Gastrocnemius medialis (tissue), 4 donors: ENCODE measurements at regions not wholly inside any gene's neighbourhood (a gene's known extent, or its start where the extent isn't known, plus 50 kb on each side); places are given as distances from the start of the nearest gene placed in this dataset.

Experiments
- POLR2A ChIP-seq, 2 donors: fragments of 450-650 bp; IDR thresholded peaks; one replicate each; pipeline ENCODE4 v1.6.1; 2017; ENCODE audit warnings: antibody characterized with exemption in 2 of 2, mild to moderate bottlenecking in 2 of 2, moderate library complexity in 2 of 2
- TF ChIP-seq, protein P1 (sequence below), 5 experiments: fragments of 450-650 bp in 3 of 5; fragments of 200-600 bp in 2 of 5; sonication (generic) in 2 of 5; IDR thresholded peaks in 4 of 5; conservative IDR thresholded peaks in 1 of 5; 1 replicate in 4 of 5; 2 replicates in 1 of 5; pipeline ENCODE4 v1.5.1; 2016 to 2019; ENCODE audit warnings: antibody characterized with exemption in 5 of 5, mild to moderate bottlenecking in 3 of 5, moderate library complexity in 3 of 5

DNA sequence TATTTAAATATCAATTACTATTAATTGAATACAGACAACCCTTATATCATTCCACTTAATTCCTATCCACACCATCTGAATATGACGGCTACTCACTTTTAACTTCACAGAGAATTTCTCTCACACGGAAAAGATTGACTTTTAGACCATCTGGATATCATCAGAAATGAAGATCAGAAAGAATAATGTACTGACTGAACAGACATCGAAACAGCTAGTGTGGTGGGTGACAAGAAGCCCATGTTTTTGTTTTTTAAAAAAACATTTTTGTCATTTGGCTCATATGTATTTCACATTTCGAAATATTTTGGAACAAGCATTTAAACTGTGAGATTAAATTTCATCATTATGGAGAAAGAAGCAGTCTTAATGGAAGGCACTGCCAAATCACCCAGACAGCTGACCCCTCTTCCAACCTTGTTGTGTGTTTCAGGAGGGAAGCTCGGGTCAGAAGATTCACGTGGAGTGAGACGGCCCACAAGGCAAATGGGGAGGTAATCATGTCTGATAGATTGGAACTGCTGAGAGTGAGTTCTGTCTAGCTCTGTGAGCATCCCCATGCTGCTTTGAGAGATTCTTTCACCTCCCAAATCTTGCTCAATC, 204.2 kb upstream of the RASGEF1B start:
- TF ChIP-seq POLR2A (IDR thresholded peaks at IDR 0.05) = no peak
- TF ChIP-seq, protein P1, sequence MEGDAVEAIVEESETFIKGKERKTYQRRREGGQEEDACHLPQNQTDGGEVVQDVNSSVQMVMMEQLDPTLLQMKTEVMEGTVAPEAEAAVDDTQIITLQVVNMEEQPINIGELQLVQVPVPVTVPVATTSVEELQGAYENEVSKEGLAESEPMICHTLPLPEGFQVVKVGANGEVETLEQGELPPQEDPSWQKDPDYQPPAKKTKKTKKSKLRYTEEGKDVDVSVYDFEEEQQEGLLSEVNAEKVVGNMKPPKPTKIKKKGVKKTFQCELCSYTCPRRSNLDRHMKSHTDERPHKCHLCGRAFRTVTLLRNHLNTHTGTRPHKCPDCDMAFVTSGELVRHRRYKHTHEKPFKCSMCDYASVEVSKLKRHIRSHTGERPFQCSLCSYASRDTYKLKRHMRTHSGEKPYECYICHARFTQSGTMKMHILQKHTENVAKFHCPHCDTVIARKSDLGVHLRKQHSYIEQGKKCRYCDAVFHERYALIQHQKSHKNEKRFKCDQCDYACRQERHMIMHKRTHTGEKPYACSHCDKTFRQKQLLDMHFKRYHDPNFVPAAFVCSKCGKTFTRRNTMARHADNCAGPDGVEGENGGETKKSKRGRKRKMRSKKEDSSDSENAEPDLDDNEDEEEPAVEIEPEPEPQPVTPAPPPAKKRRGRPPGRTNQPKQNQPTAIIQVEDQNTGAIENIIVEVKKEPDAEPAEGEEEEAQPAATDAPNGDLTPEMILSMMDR (IDR thresholded peaks at IDR 0.05 in 4 of 5, conservative IDR thresholded peaks at IDR 0.05 in 1 of 5) = no peak
